ENCODE measurements at regions not wholly inside any gene's neighbourhood (a gene's known extent, or its start where the extent isn't known, plus 50 kb on each side); places are given as distances from the start of the nearest gene placed in this dataset.

DNA sequence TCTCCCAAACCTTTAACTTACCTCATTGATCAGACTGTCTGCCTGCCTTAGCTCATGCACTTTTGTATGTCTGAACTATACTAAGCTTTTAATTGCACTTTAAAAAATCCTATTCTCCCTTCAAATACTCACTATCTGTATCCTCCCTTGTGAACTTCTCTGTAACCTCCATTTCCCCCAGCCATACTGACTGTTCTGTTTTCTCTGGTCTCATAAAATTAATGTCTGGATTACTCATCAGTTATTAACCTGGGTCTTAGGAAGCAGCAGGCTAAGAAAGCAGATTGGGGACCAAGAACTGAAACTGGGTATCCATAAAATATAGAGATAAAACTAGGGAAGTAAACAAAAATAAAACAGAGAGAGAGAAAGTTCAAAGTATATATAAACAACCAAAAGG lies 469.3 kb upstream of the MAN1A1 start:
- intact Hi-C loops (cut with DNase I): no loop called here
- ATAC-seq (no peak), DNase-seq (no peak)

GRCh38 chr6:119814609-119815400 lies 465.2 kb upstream of the MAN1A1 start:
- no peak for DNase-seq
- H3K9me3 ChIP-seq: no peaks in the 10 kb centered on the region
- TF ChIP-seq, protein P1, sequence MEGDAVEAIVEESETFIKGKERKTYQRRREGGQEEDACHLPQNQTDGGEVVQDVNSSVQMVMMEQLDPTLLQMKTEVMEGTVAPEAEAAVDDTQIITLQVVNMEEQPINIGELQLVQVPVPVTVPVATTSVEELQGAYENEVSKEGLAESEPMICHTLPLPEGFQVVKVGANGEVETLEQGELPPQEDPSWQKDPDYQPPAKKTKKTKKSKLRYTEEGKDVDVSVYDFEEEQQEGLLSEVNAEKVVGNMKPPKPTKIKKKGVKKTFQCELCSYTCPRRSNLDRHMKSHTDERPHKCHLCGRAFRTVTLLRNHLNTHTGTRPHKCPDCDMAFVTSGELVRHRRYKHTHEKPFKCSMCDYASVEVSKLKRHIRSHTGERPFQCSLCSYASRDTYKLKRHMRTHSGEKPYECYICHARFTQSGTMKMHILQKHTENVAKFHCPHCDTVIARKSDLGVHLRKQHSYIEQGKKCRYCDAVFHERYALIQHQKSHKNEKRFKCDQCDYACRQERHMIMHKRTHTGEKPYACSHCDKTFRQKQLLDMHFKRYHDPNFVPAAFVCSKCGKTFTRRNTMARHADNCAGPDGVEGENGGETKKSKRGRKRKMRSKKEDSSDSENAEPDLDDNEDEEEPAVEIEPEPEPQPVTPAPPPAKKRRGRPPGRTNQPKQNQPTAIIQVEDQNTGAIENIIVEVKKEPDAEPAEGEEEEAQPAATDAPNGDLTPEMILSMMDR (IDR thresholded peaks at IDR 0.05): no peak
- no peak overlapping the region for H3K27ac ChIP-seq
- no peaks in the 10 kb centered on the region for H3K4me1 ChIP-seq
- H3K36me3 ChIP-seq: no peaks in the 10 kb centered on the region
- intact Hi-C loops (cut with DNase I): no loop called here
- no peak overlapping the region for H3K4me3 ChIP-seq
- no peak for ATAC-seq
- H3K27me3 ChIP-seq: no peaks in the 10 kb centered on the region

More for the DNA sequence above, 469.3 kb upstream of the MAN1A1 start:
- no peaks in the 10 kb centered on the region for H3K36me3 ChIP-seq
- H3K27me3 ChIP-seq: no peaks in the 10 kb centered on the region
- TF ChIP-seq, protein P1 (IDR thresholded peaks at IDR 0.05): no peak
- no peak overlapping the region for H3K27ac ChIP-seq
- no peaks in the 10 kb centered on the region for H3K4me1 ChIP-seq
- H3K9me3 ChIP-seq: no peaks in the 10 kb centered on the region
- H3K4me3 ChIP-seq: no peak overlapping the region

DNA sequence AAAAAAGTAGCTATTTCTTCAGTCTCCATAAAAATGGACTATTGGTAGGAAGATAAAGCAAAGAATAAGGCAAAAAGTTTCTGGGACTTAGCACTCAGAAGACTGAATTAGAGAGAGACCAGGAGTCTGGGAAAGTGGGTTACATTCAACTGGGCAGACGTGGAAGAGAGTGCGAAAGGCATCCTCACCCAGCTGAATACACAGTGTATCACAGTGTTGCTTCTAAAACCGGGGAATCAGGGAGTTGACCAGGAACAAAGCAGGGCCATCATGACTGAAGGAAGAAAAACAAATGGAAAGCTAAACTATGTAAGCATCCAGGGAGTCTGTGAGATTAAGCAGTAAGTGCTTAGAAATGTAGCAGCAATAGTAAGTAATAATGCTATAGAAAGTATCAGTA lies 452.9 kb upstream of the MAN1A1 start:
- ATAC-seq (no peak), DNase-seq (no peak)
- no peak overlapping the region for H3K4me3 ChIP-seq
- H3K36me3 ChIP-seq: no peaks in the 10 kb centered on the region
- no peaks in the 10 kb centered on the region for H3K27me3 ChIP-seq
- intact Hi-C loops (cut with DNase I): no loop called here
- H3K4me1 ChIP-seq: no peaks in the 10 kb centered on the region
- TF ChIP-seq, protein P1 (IDR thresholded peaks at IDR 0.05): no peak
- H3K27ac ChIP-seq: no peak overlapping the region
- no peaks in the 10 kb centered on the region for H3K9me3 ChIP-seq

DNA sequence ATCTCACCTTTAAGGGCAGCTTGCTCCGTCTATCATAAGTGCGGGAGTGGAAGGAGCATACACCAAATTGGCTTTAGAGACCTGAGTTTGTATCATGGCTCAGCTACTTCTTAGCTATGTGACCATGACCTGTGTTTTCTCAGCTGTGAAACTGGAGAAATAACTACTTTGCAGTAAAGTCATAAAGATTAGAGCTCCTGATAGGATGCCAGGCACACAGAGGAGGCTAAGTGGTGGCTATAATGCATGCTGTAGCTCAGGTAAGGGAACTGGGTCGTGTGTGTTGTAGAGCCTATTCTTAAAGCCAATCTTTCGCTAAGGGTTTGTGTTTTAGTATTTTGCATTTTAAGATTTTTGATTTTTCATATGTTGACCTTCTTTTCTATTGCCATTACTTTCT lies 451.5 kb upstream of the MAN1A1 start:
- no peaks in the 10 kb centered on the region for H3K4me1 ChIP-seq
- no peaks in the 10 kb centered on the region for H3K36me3 ChIP-seq
- no peak for ATAC-seq
- intact Hi-C loops (cut with DNase I): no loop called here
- TF ChIP-seq, protein P1 (IDR thresholded peaks at IDR 0.05): no peak
- no peak for DNase-seq
- H3K27ac ChIP-seq: no peak overlapping the region
- no peak overlapping the region for H3K4me3 ChIP-seq
- H3K9me3 ChIP-seq: no peaks in the 10 kb centered on the region
- no peaks in the 10 kb centered on the region for H3K27me3 ChIP-seq

DNA sequence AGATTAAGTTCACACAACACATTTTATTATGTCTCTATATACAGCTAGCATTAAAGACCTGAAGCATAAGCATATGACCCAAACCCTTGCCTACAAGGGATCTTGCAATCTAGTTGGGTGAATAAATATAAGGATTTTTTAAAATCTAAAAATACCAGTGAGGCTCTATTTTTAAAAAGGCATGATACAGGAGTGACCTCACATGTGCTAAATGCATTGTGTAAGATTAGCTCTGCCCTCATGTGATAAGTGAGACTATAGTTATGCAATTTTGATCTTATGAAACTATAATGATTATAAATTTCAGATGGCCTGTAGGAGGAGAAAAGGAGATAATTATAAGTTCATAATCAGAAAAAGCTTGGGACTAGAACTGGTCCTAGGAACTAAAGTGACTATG lies 451.0 kb upstream of the MAN1A1 start:
- DNase-seq: no peak
- Histone ChIP-seq H3K27ac (no peak overlapping the region), H3K9me3 (no peaks in the 10 kb centered on the region), H3K27me3 (no peaks in the 10 kb centered on the region), H3K36me3 (no peaks in the 10 kb centered on the region), H3K4me1 (no peaks in the 10 kb centered on the region), H3K4me3 (no peak overlapping the region)
- TF ChIP-seq, protein P1 (IDR thresholded peaks at IDR 0.05): no peak
- intact Hi-C loops (cut with DNase I): no loop called here
- ATAC-seq: no peak

All from upper lobe of right lung (tissue), 1 donor.